HG03139 (cell line): ENCODE measurements at regions not wholly inside any gene's neighbourhood (a gene's known extent, or its start where the extent isn't known, plus 50 kb on each side); places are given as distances from the start of the nearest gene placed in this dataset.

Source experiments
- ATAC-seq: cut with Tn5 transposase; IDR thresholded peaks from one replicate; pipeline ENCODE4 v1.9.1; 2021; ENCODE audit not compliant: unreplicated experiment

GRCh38 chr3:168539909-168540308 lies 444.2 kb upstream of the GOLIM4 start:
- no peak for ATAC-seq

DNA sequence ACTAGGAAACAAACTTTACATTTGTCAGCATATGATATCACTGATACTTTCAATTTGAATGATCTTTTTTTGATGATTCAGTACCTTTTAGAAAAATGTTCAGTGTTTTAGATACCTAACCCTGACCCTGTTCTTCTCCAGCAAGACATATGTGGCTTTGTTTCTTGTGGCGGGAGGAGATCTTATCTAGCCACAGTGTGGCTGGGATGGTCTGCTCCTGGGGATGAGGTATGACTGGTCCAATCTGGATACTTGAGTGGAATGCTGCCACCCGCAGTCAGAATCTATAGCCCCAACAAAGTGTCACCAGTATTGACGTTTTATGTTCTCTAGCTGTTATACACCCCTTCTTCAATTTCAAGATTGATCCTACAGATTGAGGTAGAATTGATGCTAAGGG lies 439.0 kb upstream of the GOLIM4 start:
- ATAC-seq, result no peak

DNA sequence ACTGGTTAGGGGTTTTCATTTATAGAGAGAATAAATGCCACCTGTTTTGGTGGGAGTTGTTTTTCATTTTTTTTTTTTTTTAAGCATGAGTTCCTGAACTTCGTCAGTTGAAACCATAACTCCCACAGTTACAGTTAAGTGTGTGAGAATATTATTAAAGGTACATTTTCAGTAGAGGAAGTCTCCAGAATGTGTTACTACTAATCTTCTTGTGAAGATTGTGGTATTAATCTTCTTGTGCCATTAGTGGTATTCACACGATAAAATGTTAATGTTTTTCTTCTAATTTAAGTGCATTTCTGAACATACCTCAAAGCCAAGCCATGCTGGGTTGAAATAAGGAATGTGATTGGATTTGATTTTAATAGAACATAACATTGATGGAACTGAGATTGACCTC lies 437.9 kb upstream of the GOLIM4 start:
- ATAC-seq, result no peak

DNA sequence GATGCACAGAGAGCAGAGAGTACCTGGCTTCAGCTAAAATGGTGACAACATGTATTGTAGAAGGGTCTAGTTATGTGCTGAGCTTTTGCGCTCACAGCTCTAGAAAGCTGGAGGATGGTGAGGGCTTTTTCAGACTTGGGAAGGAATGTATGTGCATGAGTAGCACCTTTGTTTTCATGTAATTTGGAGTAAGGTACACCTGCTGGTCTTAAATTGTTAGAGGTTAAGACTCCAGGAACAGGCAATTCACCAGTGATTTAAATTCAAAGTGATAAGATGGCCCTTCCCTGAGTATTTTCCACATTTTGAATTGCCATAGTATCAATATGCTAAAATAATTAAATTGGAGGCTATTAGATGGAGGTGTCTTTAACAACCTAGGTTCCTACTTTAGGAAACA lies 436.4 kb upstream of the GOLIM4 start:
- no peak for ATAC-seq

DNA sequence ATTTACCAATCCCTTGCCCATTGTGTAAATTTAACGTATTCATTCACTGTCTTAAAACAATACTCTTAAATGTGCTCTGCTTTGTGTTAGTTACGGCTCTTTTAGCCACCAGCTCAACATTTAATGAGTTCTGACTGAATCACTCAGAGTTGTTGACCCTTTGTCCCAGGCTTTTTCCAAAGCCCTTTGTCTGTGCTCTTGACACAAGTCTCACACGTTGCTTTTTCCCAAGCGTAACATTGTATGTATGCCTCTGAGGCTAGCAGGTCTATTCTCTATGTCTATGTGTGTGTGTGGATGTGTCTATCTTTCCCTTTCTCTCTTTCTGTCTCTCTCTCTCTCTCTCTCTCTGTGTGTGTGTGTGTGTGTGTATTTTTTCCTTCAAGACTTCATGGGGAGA lies 435.4 kb upstream of the GOLIM4 start:
- no peak for ATAC-seq

DNA sequence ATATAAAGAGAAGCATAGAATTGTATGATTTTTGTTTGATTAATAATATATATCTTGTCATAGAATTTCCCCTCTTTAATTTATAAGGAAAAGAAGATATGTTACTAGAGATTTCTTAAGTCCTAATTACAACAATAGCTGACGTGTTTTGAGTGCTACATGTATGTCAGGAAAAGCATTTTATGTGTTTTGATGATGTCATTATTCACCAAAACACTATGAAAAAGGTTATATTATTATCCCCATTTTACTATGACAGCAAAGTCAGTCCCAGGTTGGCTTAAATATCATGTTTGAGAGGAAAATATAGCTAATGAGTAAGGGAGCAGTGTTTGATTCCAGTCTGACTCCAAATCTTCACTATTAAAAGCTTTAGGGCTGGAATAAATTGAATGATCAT lies 428.4 kb upstream of the GOLIM4 start:
- ATAC-seq, result no peak

DNA sequence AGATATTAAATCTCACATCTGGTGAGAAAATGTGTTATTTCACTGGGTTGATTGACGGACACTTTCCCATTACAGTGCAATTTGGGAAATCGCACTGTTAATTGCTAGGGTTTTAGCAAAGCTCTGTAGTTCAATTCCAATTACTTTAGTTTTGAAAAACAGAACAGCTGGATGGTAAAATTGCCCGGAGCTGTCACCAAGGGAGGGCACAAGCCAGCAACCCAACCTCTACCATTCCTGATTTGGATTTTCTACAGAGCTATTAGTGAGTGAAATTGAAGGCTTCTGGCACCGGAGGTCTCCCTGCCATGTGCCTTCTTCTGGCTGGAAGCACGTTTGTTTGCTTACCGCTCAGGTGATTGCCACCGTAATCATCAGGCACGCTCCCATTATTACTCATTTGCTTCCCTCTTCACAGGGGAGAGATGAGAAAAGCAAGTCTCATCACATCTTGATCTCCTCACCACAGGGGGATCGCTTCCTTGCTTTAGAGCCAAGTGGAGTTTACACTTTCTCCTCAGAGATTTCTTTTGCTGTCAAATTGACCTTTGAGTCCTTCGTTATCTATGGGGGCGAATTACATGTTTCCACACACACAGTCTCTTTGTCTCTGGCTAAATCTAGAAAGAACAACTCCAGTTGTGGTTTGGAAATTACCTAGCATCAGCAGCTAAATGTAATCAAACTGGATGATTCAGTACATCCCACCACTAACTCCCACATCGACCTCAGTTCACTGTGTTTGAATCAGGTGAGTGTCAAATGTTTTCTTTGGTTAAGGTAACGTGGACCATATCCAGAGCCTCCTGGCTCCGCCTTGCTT lies 421.7 kb upstream of the GOLIM4 start:
- ATAC-seq, result no peak

DNA sequence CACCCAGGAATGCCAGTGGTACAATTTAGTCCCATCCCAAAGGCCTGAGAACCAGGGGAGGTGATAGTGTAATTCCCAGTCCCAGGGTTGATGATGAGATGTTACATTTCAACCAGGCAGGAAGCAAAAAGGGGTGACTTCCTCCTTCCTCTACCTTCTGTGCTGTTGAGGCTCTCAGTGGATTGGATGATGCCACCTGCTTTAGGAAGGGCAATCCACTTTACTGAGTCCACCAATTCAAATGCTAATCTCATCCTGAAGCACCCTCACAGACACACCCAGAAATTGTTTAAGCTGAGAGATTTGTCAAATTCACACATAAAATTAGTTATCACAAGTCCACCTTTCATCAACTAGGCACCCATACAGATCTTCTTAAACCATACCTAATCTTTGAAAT lies 418.5 kb upstream of the GOLIM4 start:
- ATAC-seq, result no peak

DNA sequence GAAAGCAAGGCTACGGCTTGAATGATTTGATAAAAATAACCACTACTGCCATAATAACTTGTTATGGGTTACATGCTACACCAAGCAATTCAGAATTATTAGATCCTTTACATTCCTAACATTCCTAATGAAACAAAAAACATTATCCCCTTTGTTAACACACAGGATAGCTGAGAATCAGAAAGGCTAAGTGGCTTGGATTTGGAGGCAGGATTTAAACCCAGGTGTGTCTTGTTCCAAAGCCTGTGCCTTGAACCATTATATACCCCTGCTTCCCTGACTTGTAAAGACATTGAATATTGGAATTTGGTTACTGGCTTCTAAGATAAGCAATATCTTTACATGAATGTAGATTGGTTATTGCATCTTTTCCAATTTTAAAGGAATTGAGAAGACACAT lies 417.1 kb upstream of the GOLIM4 start:
- no peak for ATAC-seq

GRCh38 chr3:168511428-168512014 lies 415.8 kb upstream of the GOLIM4 start:
- ATAC-seq, result no peak

DNA sequence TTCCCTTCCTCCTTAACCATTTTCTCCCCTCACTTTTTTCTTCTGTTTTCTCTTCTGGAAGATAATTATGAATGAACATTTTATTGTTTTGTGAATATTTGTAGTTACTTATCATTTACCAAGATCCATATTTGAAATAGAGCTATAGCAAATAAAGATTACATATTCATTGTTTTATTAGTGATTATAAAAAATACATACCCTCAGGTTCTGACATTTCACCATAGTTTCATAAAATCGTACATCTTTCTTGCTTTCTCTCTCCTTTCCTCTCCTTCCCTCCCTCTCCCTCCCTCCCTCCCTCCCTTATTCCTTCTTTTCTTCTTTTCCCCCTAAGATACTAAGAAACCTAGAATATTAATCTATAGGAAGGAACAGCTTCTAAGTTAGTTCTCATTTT lies 410.9 kb upstream of the GOLIM4 start:
- no peak for ATAC-seq

DNA sequence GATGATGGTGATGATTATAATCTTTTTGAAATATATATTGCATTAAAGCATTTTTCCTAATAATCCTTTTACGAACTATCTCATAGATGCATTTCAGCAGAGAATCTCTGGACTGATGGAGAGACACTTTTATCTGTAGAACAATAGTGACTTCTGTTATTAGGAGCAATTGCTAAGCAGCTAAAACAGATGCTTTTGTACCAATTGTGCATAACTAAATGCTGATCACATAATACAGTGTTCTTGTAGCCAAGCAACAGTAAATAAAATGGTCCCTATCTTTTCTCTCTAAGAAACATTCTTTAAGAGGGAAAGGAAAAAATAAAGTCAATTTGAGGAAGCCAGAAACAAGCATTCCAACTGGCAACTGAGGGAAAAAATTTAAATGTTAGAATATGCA lies 405.8 kb upstream of the GOLIM4 start:
- no peak for ATAC-seq

DNA sequence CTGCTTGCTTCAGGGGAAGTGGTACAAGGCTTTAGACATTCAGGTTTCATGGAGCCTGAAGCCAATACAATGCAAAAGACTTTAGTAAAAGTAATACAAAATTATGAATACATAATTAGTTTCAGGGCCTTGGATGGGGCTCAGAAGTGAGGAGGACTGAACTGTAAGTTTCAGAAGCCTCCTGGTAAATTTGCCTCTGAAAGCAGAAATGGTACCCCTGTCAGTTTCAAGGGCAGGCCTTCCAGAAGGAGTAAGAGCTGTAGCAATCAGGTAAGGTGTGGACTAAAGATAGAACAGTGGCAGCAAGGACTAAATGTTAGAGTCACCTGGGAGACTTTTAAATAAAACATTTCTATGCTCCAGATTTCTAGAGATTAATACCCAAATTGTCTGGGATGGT lies 402.5 kb upstream of the GOLIM4 start:
- ATAC-seq, result no peak

- ATAC-seq, result no peak
Observed at GRCh38 chr3:168497741-168498140, 402.0 kb upstream of the GOLIM4 start.

GRCh38 chr3:168497183-168497582 lies 401.5 kb upstream of the GOLIM4 start:
- ATAC-seq, result no peak

GRCh38 chr3:168495932-168496331 lies 400.2 kb upstream of the GOLIM4 start:
- no peak for ATAC-seq

GRCh38 chr3:168495270-168495669 lies 399.5 kb upstream of the GOLIM4 start:
- no peak for ATAC-seq

GRCh38 chr3:168493412-168494205 lies 397.9 kb upstream of the GOLIM4 start:
- no peak for ATAC-seq

- ATAC-seq, result no peak
Observed at GRCh38 chr3:168490981-168491380, 395.3 kb upstream of the GOLIM4 start.

DNA sequence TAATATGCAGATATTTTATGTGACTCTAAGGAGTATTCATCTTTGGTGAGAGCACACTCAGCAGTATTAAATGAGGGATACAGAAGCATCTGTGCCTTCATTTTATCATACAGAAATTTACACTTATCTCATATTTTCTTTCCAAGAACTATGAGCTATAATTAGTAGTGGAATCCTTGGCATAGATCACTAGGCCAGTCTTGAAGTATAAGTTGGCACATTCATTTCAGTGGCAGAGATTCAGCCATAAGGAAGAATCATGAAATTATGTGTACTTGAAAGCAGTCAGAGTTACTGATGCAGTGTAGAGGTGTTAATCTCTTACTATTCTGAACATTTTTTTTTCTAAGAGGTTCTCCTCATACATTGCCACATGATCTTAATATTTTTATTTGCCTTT lies 393.6 kb upstream of the GOLIM4 start:
- no peak for ATAC-seq

DNA sequence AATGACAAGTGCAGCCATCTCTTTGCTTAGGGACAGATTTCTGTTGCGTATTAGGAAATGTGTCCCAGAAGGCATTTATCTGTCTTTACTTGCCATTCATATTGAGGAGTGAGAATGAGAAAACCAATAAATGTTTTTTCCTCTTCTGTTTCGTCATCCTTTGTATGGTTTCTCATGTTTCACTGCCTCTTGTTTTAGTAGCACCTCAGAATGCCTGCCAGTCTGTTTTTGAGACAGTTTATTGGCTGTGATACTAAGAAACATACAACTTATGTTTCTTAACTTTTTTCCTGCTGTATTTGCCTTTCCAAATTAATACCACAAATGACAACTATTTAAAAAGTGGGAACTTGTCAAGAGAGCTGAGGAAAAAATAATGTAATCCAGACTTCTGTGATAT lies 390.2 kb upstream of the GOLIM4 start:
- no peak for ATAC-seq

DNA sequence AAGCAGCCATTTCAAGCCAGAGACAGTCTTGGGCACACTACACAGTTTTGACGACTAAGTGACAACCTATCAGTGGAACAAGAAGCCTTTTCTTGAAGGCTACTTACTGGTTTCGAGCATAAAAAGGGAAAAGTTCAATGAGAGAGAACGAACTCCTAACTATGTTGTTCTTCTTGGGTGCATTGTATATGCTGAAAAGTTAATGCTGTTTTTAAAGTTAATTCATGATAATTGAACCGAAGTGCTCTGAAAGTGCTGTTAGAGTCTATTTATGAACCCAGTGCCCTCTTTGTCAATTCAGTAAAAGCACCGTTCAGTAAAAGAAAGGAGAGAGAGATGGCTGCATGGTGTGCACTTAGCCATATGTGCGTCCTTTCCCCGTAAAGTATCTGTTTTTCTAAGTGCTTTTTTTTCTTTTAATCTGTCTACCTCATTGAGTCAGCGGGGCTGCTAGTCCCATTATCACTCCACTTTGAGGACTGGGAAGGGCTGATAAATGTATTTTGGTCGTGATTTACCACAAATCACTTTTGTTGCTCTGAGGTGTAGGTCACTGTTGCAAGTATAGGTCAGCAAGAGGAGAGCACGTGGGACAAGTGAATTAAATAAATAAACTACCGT lies 380.7 kb upstream of the GOLIM4 start:
- no peak for ATAC-seq
